HG03457 (cell line): ENCODE measurements at regions not wholly inside any gene's neighbourhood (a gene's known extent, or its start where the extent isn't known, plus 50 kb on each side); places are given as distances from the start of the nearest gene placed in this dataset.

Source experiments
- ATAC-seq: cut with Tn5 transposase; IDR thresholded peaks from one replicate; pipeline ENCODE4 v1.9.1; 2021; ENCODE audit warnings: moderate number of reproducible peaks; ENCODE audit not compliant: unreplicated experiment

DNA sequence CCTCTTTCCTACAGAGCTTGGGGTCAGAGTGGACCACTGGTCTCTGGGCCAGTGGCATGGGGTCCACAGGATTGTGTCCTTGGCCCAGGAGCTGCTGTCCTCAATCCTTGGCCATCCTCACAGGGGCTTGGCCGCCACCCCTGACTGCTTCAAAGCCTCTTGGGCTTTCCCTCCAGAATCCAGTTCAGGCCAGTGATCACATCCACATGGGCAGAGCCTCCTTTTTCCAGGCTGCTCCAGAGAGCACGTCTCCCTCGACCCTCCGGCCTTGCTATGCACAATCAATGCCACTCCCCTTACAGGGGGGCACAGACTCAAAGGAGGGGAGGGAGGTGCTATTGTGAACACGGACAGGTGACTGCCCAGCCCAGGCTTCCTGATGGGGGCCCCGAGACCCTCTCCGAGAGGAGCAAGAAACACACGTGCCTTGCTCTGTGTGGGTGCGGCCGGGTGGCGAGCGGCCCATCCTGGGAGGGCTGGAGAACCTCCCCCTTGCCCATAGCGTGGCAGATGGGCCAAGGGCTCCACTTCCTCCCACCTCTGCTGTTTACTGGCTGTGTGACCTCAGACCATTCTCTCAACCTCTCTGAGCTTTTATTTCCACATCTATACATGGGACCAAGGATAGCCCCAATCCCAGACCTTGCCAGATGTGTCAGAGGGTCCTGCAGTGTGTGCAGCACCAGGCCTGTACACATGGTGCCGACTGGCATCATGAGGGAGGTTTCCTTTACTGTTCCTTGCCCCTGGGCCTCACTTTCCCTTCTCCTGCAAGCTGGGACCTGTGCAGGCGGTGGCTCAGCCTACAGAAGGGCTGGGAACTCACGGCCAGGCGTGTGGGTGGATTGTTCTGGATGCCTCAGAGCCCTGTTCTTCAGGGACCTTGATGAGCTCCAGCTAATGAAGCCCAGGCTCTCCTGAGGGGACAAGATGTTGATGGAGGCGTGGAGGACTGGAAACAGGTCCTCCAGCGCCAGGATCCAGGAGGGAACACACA lies 229.0 kb upstream of the GSE1 start:
- no peak for ATAC-seq

- no peak for ATAC-seq
Measured at GRCh38 chr16:85384833-85385462, 228.2 kb upstream of the GSE1 start.

DNA sequence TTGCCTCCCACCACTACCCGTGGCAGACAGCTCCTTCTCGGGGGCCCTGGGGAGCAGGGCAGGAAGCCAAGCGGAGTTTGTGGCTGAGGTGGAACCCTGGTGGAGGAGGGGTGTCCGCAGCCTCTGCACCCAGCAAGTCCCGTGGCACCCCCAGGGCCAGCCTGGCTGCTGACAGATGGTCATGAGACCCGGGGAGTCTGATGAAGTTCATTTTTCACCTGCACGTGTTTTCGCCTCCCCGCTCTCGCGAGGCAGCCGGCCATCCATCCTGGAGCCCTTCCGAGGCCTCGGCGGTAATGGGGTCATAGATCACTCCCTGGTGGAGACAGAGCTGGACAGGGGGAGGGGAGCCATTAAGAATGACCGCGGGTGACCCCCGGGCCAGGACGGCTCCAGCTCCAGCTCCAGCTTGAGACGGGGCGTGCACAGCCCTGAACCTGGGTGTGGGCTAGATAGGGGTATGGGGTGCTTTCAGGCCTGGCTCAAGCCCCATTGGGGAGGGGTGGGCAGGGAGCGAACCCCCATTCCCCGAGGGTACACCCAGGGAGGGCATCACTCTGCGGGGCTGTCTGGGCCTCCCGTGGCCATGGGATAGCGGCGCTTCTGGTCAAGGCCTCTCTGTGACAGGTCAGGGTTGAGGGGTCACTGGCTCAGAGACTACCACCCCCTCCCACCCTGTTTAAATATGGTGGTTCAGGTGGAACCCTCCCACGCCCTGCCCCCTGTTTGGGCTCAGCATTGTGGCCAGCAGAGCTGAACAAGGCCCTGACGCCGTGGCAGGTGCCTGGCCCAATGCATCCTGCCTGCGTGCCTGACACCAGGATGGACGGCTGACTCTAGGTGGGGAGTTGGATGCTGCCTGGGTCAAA lies 227.4 kb upstream of the GSE1 start:
- ATAC-seq = no peak

- no peak for ATAC-seq
Measured at GRCh38 chr16:85386467-85387170, 226.5 kb upstream of the GSE1 start.

DNA sequence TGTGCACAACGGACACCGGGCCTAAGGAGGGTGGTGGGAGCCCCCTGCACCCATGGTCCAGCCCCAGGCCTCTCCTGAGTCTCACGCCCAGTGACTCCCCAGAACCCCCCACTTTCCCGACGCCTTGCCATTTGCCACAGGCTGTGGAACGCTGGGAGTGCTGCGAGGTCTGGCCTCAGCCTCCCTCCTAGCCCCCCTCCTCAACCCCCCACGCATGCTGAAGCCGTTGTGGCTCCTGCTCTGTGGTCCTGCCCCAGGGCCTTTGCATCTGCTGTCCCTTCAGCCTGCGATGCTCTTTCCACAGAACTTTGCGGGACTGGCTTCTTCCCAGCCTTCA lies 226.0 kb upstream of the GSE1 start:
- ATAC-seq = no peak

- no peak for ATAC-seq
Measured at GRCh38 chr16:85387731-85388295, 225.3 kb upstream of the GSE1 start.

GRCh38 chr16:85389679-85390470 lies 223.2 kb upstream of the GSE1 start:
- ATAC-seq = no peak

DNA sequence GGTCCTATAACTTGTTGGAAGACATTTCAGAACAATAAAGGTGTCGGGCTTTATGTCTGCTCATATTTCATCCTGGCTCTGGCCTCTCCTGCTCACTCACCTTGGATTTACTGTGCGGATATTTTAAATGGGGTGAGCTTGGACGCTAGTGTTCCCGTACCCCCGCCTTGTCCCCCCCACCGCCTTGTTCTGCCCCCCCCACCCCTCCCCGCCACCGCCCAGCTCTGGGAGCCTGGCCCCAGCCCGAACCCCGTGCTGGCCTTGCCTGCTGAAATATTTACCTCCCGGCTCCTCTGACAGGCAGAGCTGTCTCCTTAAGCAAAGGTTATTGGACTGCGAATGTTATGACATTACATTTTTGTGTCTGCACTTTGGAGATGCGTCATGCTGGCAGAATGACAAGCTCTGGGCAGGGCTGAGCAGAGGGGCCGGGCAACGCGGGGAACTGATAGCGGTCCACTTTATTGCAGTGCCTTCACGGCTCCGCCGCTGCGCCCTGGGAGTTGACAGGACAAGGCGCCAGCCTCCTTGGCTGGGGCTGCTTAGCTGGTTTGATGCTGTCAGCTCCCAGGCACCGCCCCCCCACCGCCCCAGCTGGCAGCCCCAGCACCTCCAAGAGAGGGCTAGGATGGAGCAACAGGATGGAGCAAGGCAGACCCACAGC lies 222.5 kb upstream of the GSE1 start:
- ATAC-seq = no peak

DNA sequence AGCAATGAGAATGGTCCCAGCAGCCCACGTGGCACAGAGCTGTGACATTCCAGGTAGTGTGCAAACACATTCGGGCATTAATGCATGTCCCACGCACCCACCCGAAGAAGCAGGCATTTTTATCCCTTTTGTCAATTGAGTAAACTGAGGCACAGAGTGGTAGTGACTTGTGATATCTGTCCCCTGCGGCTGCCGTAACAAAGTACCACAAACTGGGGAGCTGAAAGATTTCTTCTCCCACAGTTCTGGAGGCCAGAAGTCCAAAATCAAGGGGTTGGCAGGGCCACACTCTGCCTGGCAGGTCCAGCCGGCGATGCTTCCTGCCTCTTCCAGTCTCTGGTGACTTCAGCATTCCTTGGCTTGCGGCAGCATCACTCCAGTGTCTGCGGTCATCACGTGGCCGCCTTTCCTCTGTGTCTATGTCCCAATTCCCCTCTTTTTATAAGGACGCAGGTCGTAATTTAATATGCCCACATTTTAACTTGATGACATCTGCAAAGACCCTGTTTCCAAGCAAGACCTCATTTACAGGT lies 221.9 kb upstream of the GSE1 start:
- ATAC-seq = no peak

DNA sequence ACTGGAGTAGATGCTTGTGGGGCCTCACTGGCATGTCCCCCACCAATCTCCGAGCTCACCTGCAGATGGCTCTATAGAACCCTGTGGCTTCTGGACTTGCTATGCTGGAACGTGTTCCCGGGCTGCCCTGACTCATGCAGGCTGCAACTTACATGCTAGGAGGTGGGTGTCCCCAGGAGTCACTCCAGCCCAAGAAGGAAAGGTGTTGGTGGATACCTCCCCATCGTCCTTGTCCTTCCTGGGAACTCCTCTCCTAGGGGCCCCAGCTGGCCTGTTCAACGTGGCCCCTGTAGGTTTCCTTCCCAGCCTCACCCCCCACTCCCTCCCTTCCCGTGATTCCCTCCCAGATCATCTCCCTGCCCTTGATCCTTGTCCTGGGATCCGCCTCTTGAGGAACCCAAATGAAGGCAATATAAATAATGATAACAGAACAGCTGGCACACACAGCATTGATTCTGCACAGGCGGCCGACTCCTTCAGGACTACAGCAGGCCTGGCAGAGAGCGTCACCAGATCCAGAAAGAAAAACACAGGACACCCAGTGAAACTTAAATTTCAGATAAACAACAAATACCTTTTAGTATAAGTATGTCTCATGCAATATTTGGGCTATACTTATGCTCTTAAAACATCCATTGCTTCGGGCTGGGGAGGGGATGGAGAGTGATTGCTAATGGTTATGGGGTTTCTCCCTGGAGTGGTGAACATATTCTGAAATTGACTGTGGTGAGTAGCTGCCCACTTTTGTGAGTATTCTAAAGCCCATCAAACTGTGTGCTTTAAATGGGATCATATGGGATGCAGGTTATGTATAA lies 221.1 kb upstream of the GSE1 start:
- ATAC-seq = no peak

- no peak for ATAC-seq
Measured at GRCh38 chr16:85392756-85393673, 220.1 kb upstream of the GSE1 start.

DNA sequence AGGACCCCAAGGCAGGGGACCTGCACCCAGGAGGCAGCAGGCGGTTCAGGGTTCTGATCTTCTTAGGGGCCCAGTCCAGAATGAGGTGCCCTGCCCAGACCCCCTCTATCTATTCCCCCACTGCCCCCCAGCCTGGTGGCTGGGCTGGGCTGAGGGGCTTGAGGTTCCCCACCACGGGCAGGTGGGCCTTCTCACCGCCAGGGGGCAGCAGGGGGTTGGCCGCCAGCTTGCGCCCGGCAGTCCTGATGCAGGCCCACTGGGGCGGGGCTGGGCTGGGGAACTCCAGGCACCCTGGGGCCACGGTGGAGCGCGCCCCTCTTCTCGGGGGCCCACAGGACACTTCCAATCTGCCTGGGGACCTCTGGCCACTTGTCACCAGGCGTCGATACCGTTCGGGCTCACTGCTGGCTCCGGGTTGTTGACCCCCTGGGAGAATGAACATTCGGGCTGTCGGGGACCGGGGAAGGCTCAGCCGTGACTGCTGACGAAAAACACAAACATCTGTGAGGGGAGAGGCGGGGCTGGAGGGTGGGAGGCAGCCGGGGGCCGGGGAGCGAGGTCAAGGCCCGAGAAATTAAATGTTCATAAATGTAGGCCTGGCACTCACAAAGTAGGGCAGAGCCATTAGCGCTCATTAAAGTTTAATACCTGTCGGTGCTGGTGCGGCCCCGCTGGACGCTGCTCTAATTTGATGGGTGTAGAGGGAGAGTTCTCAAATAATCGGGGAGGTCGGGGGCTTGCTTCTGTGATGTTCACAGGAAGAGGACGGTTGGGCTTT lies 219.3 kb upstream of the GSE1 start:
- ATAC-seq = no peak

DNA sequence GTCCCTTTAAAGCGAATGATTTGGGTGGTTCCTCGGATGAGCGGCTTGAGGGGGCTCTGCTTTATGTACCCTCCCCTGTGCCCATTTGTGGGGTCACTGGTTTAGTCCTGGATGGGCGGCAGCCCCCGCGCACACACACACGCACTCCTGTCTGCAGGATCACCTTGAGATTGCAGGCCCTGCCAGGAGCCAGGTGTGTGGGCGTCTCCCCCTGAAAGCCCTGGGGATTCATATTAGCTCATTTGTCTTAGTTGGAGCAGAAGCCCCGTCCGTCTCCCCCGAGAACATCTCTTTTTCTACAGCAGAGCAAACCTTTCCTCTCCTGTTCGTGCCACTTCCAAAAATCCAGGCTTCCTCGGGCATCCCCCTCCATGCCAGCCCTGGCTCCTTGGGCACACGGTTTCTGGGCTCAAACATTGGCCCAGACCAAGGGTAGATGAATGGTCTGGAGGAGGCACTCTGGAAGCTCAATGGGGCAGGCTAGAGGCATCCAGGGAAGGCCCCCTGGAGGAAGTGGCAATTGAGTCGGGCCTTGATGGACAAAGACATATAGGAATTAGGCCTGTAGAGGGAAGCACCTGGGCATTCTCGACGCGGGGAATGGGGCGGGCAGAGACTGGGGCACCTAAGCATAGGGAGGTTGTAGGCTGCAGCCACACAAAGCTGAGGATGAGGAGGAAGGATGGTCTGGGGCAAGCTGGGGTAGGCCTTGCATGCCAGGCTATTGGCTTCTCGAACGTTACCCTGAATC lies 218.5 kb upstream of the GSE1 start:
- ATAC-seq = no peak

GRCh38 chr16:85395207-85395912 lies 217.8 kb upstream of the GSE1 start:
- ATAC-seq = no peak
